ENCODE measurements at regions not wholly inside any gene's neighbourhood (a gene's known extent, or its start where the extent isn't known, plus 50 kb on each side); places are given as distances from the start of the nearest gene placed in this dataset.
A peak's percentile ranks its signal among the peaks of the same experiment; 100 is the strongest.

DNA sequence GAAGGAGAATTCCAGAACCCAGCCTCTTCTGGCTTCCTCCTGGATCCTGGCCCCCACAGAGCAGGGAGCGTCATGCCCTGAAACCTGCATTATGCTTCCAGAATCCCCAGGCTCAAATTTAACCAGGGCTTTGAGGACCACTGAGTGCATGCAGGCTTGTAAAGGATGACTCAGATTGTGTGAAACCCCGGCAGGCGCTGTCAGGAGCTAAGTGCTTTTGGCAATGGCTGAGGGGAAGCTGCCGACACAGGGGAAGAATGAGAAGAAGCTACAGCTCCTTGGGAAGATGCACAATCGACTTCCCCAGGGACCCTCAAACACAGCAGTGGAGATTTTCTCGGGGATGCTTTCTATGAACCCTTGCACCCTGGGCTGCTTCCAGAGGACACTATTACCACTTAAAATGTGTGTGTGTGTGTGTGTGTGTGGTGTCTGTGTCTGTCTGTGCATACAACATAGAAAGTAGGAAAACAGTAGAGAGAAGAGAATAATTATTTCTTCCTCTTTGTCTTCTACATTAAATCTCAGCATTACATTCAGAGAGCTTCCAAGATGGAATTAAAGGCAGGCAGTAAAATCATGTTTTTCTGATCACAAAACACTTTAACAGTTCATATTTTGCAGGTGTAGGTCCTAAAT lies 183.5 kb upstream of the INHBA start:
- intact Hi-C loops (cut with micrococcal nuclease): no loop called here
- H3K27me3 ChIP-seq (replicated peaks in 1 of 4; ENCODE audit: control extremely low read depth in 1 of 4, control insufficient read depth in 3 of 4, insufficient read depth in 4 of 4, low read length in 3 of 4): no peaks in the 10 kb centered on the region
- DNase-seq: no peak
- no peak overlapping the region for H3K27ac ChIP-seq (ENCODE audit: low read length in 2 of 2)
- WGBS (ENCODE audit: insufficient coverage): 67% methylated on average over 3 of the region's 6 CpGs
- no peaks in the 10 kb centered on the region for H3K27me3 Mint-ChIP-seq
- H3K79me2 ChIP-seq (ENCODE audit: control insufficient read depth, insufficient read depth, low read length): no peaks in the 10 kb centered on the region
- no peaks in the 10 kb centered on the region for H3K36me3 ChIP-seq (replicated peaks in 1 of 2; ENCODE audit: control extremely low read depth in 1 of 2, control insufficient read depth in 1 of 2, extremely low read depth in 1 of 2, insufficient read depth in 2 of 2, low read length in 1 of 2)
- TF ChIP-seq EZH2 (IDR thresholded peaks at IDR 0.05; ENCODE audit: borderline replicate concordance, insufficient read depth, low read depth, low read length, poor library complexity, severe bottlenecking): no peak
- TF ChIP-seq, protein P1, sequence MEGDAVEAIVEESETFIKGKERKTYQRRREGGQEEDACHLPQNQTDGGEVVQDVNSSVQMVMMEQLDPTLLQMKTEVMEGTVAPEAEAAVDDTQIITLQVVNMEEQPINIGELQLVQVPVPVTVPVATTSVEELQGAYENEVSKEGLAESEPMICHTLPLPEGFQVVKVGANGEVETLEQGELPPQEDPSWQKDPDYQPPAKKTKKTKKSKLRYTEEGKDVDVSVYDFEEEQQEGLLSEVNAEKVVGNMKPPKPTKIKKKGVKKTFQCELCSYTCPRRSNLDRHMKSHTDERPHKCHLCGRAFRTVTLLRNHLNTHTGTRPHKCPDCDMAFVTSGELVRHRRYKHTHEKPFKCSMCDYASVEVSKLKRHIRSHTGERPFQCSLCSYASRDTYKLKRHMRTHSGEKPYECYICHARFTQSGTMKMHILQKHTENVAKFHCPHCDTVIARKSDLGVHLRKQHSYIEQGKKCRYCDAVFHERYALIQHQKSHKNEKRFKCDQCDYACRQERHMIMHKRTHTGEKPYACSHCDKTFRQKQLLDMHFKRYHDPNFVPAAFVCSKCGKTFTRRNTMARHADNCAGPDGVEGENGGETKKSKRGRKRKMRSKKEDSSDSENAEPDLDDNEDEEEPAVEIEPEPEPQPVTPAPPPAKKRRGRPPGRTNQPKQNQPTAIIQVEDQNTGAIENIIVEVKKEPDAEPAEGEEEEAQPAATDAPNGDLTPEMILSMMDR (IDR thresholded peaks at IDR 0.05): no peak
- no peak overlapping the region for H3K4me2 ChIP-seq (replicated peaks; ENCODE audit: low read depth, low read length, poor library complexity, severe bottlenecking)
- POLR2A ChIA-PET: no interaction called here
- ATAC-seq (ENCODE audit: low read depth): no peak
- no peak overlapping the region for H2AFZ ChIP-seq (ENCODE audit: insufficient read depth, low read depth, low read length, poor library complexity, severe bottlenecking)
- peaks cover 73 to 83% of the 10 kb centered on the region in 2 donors for H3K4me1 ChIP-seq (ENCODE audit: control insufficient read depth in 2 of 2, insufficient read depth in 2 of 2, low read length in 2 of 2)
- no peak overlapping the region for H3K4me3 Mint-ChIP-seq
- H3K4me1 Mint-ChIP-seq: peaks cover 85% of the 10 kb centered on the region
- H3K27ac Mint-ChIP-seq: no peak overlapping the region
- CTCF ChIA-PET: interaction anchor here (3.3 kb wide), 1 partner anchor 54 kb away, joined by 10 read pairs; no protein-coding TSS in a partner anchor
- no peaks in the 10 kb centered on the region for H4K20me1 ChIP-seq (ENCODE audit: control insufficient read depth, insufficient read depth, low read length, poor library complexity, severe bottlenecking)
- no peaks in the 10 kb centered on the region for H3K9me3 ChIP-seq (ENCODE audit: control extremely low read depth in 1 of 3, control insufficient read depth in 2 of 3, insufficient read depth in 1 of 3, low read length in 2 of 3)
- no peak overlapping the region for H3K4me3 ChIP-seq (ENCODE audit: control extremely low read depth in 1 of 5, extremely low read depth in 1 of 5, insufficient read depth in 1 of 5, low read depth in 2 of 5, low read length in 4 of 5)
- no peaks in the 10 kb centered on the region for H3K9me3 Mint-ChIP-seq (ENCODE audit: insufficient read depth)
- H3K9ac ChIP-seq (ENCODE audit: low read length): no peak overlapping the region

GRCh38 chr7:41885748-41886147 lies 182.9 kb upstream of the INHBA start:
- no peaks in the 10 kb centered on the region for H3K9me3 Mint-ChIP-seq (ENCODE audit: insufficient read depth)
- Histone ChIP-seq H4K20me1 (ENCODE audit: control insufficient read depth, insufficient read depth, low read length, poor library complexity, severe bottlenecking) (no peaks in the 10 kb centered on the region), H3K4me2 (replicated peaks; ENCODE audit: low read depth, low read length, poor library complexity, severe bottlenecking) (peak overlapping the region; percentile 1), H3K27ac (ENCODE audit: low read length in 2 of 2) (no peak overlapping the region), H2AFZ (ENCODE audit: insufficient read depth, low read depth, low read length, poor library complexity, severe bottlenecking) (no peak overlapping the region), H3K9ac (ENCODE audit: low read length) (no peak overlapping the region), H3K9me3 (ENCODE audit: control extremely low read depth in 1 of 3, control insufficient read depth in 2 of 3, insufficient read depth in 1 of 3, low read length in 2 of 3) (peaks cover 0 to 3% (median 0%) of the 10 kb centered on the region in 3 donors), H3K36me3 (replicated peaks in 1 of 2; ENCODE audit: control extremely low read depth in 1 of 2, control insufficient read depth in 1 of 2, extremely low read depth in 1 of 2, insufficient read depth in 2 of 2, low read length in 1 of 2) (no peaks in the 10 kb centered on the region), H3K79me2 (ENCODE audit: control insufficient read depth, insufficient read depth, low read length) (no peaks in the 10 kb centered on the region), H3K4me1 (ENCODE audit: control insufficient read depth in 2 of 2, insufficient read depth in 2 of 2, low read length in 2 of 2) (peaks cover 80 to 90% of the 10 kb centered on the region in 2 donors), H3K4me3 (ENCODE audit: control extremely low read depth in 1 of 5, extremely low read depth in 1 of 5, insufficient read depth in 1 of 5, low read depth in 2 of 5, low read length in 4 of 5) (no peak overlapping the region), H3K27me3 (replicated peaks in 1 of 4; ENCODE audit: control extremely low read depth in 1 of 4, control insufficient read depth in 3 of 4, insufficient read depth in 4 of 4, low read length in 3 of 4) (no peaks in the 10 kb centered on the region)
- peaks cover 91% of the 10 kb centered on the region for H3K4me1 Mint-ChIP-seq
- TF ChIP-seq, protein P1 (IDR thresholded peaks at IDR 0.05): no peak
- TF ChIP-seq EZH2 (IDR thresholded peaks at IDR 0.05; ENCODE audit: borderline replicate concordance, insufficient read depth, low read depth, low read length, poor library complexity, severe bottlenecking): no peak
- H3K4me3 Mint-ChIP-seq: no peak overlapping the region
- H3K27me3 Mint-ChIP-seq: no peaks in the 10 kb centered on the region
- intact Hi-C loops (cut with micrococcal nuclease): no loop called here
- POLR2A ChIA-PET: no interaction called here
- H3K27ac Mint-ChIP-seq: no peak overlapping the region
- WGBS (ENCODE audit: insufficient coverage): 86% methylated on average over 2 of the region's 6 CpGs
- DNase-seq (no peak), ATAC-seq (ENCODE audit: low read depth) (no peak)
- CTCF ChIA-PET: no interaction called here
